Body of pancreas (tissue), 4 donors: ENCODE measurements at regions not wholly inside any gene's neighbourhood (a gene's known extent, or its start where the extent isn't known, plus 50 kb on each side); places are given as distances from the start of the nearest gene placed in this dataset.

Experiments used
- ATAC-seq: fragments of 150-250 bp; one replicate; pipeline ENCODE4 v1.9.1; 2016
- DNase-seq, 4 donors: peaks; one replicate each; pipeline ENCODE4 v3.0.0-alpha.2; 2019
- H3K27ac ChIP-seq, 4 donors: fragments of 200-600 bp; sonication (generic); 1 replicate in 3 of 4; 2 replicates in 1 of 4; pipeline versions ENCODE4 v1.5.1 to v1.6.1; 2016 to 2019; ENCODE audit warnings: mild to moderate bottlenecking in 1 of 4, mixed read lengths in 1 of 4, moderate library complexity in 1 of 4
- H3K27me3 ChIP-seq, 2 donors: fragments of 200-600 bp; sonication (generic); one replicate each; pipeline ENCODE4 v1.6.0; 2016; ENCODE audit warnings: mild to moderate bottlenecking in 1 of 2
- H3K36me3 ChIP-seq, 2 donors: fragments of 200-600 bp; sonication (generic); replicated peaks in 1 of 2; 2 replicates each; pipeline ENCODE4 v1.5.1; 2016; ENCODE audit warnings: low read depth in 2 of 2; ENCODE audit not compliant: insufficient read depth in 1 of 2
- H3K4me1 ChIP-seq: fragments of 200-600 bp; sonication (generic); one replicate; pipeline ENCODE4 v1.6.0; 2016
- H3K4me3 ChIP-seq, 2 donors: fragments of 200-600 bp; sonication (generic); 1 replicate in 1 of 2; 2 replicates in 1 of 2; pipeline ENCODE4 v1.5.1; 2016 to 2019
- H3K9me3 ChIP-seq, 3 donors: fragments of 200-600 bp; sonication (generic); 1 replicate in 2 of 3; 2 replicates in 1 of 3; pipeline ENCODE4 v1.5.1; 2016
- CTCF ChIP-seq, 7 experiments: fragments of 450-650 bp in 4 of 7; fragments of 200-600 bp in 3 of 7; sonication (generic) in 3 of 7; IDR thresholded peaks; one replicate each; pipeline ENCODE4 v1.5.1; 2016 to 2019; ENCODE audit warnings: antibody characterized with exemption in 7 of 7
- POLR2A ChIP-seq, 3 donors: fragments of 450-650 bp; IDR thresholded peaks; one replicate each; pipeline ENCODE4 v1.6.1; 2016; ENCODE audit warnings: antibody characterized with exemption in 3 of 3, mild to moderate bottlenecking in 2 of 3
- WGBS, 2 donors: methylation state at CpG; one replicate each; pipeline ENCODE4 v1.1.5; 2017; 5-methylcytosine and 5-hydroxymethylcytosine counted together
- intact Hi-C: fragments of 100-400 bp; cut with DNase I; formaldehyde crosslinking; loops from one replicate; pipeline ENCODE4 v1.15.1; 2023

- intact Hi-C loops = no loop called here
- Histone ChIP-seq H3K9me3 (no peaks in the 10 kb centered on the region), H3K36me3 (no peaks in the 10 kb centered on the region), H3K4me3 (no peak overlapping the region), H3K4me1 (peaks cover 6% of the 10 kb centered on the region), H3K27ac (no peak overlapping the region), H3K27me3 (no peaks in the 10 kb centered on the region)
- 44 to 60% methylated on average over 4 to 6 of the region's 6 CpGs for WGBS, 2 donors
- TF ChIP-seq POLR2A (IDR thresholded peaks at IDR 0.05) (no peak), CTCF (IDR thresholded peaks at IDR 0.05) (no peak)
- DNase-seq (no peak), ATAC-seq (no peak)
Observed at GRCh38 chr9:31821583-31821982, 562.9 kb upstream of the ACO1 start.

GRCh38 chr9:31823365-31823764 is 561.1 kb upstream of the ACO1 start:
- Histone ChIP-seq H3K36me3 (no peaks in the 10 kb centered on the region), H3K27ac (no peak overlapping the region), H3K4me1 (peaks cover 6% of the 10 kb centered on the region), H3K4me3 (no peak overlapping the region), H3K9me3 (no peaks in the 10 kb centered on the region), H3K27me3 (no peaks in the 10 kb centered on the region)
- ATAC-seq = no peak
- TF ChIP-seq POLR2A (IDR thresholded peaks at IDR 0.05) (no peak), CTCF (IDR thresholded peaks at IDR 0.05) (no peak)
- intact Hi-C loops = no loop called here
- 47 to 52% methylated on average over 2 of the region's 2 CpGs for WGBS, 2 donors
- no peak for DNase-seq

- no peak for DNase-seq
- Histone ChIP-seq H3K4me1 (peaks cover 6% of the 10 kb centered on the region), H3K4me3 (no peak overlapping the region), H3K27me3 (no peaks in the 10 kb centered on the region), H3K36me3 (no peaks in the 10 kb centered on the region), H3K27ac (no peak overlapping the region), H3K9me3 (no peaks in the 10 kb centered on the region)
- intact Hi-C loops = no loop called here
- WGBS, 2 donors = 19 to 21% methylated on average over 2 of the region's 2 CpGs
- TF ChIP-seq POLR2A (IDR thresholded peaks at IDR 0.05) (no peak), CTCF (IDR thresholded peaks at IDR 0.05) (no peak)
- peak; percentile 33 for ATAC-seq
Observed at GRCh38 chr9:31824860-31825259, 559.6 kb upstream of the ACO1 start.

GRCh38 chr9:31837211-31837610 is 547.2 kb upstream of the ACO1 start:
- H3K9me3 ChIP-seq = no peaks in the 10 kb centered on the region
- H3K36me3 ChIP-seq = no peaks in the 10 kb centered on the region
- H3K4me1 ChIP-seq = no peaks in the 10 kb centered on the region
- no peak overlapping the region for H3K4me3 ChIP-seq
- H3K27ac ChIP-seq = no peak overlapping the region
- ATAC-seq = no peak
- intact Hi-C loops = no loop called here
- 52 to 61% methylated on average over 3 of the region's 3 CpGs for WGBS, 2 donors
- no peaks in the 10 kb centered on the region for H3K27me3 ChIP-seq
- no peak for TF ChIP-seq CTCF (IDR thresholded peaks at IDR 0.05)
- no peak for TF ChIP-seq POLR2A (IDR thresholded peaks at IDR 0.05)
- no peak for DNase-seq

GRCh38 chr9:31839273-31839672 is 545.2 kb upstream of the ACO1 start:
- no peak for DNase-seq
- intact Hi-C loops = no loop called here

More at GRCh38 chr9:31839273-31839672, 545.2 kb upstream of the ACO1 start:
- Histone ChIP-seq H3K36me3 (no peaks in the 10 kb centered on the region), H3K27me3 (no peaks in the 10 kb centered on the region), H3K4me1 (no peaks in the 10 kb centered on the region), H3K27ac (no peak overlapping the region), H3K4me3 (no peak overlapping the region), H3K9me3 (no peaks in the 10 kb centered on the region)
- 52 to 67% methylated on average over 1 of the region's 1 CpG for WGBS, 2 donors
- ATAC-seq = no peak
- TF ChIP-seq POLR2A (IDR thresholded peaks at IDR 0.05) (no peak), CTCF (IDR thresholded peaks at IDR 0.05) (no peak)
